HG02981 (cell line): ENCODE measurements at regions not wholly inside any gene's neighbourhood (a gene's known extent, or its start where the extent isn't known, plus 50 kb on each side); places are given as distances from the start of the nearest gene placed in this dataset.
"Not testable (repeated sequence)": the region's sequence is repeated elsewhere in the genome, so short reads cannot be mapped to it uniquely, and the experiment has no call there.

Source experiments
- ATAC-seq: cut with Tn5 transposase; IDR thresholded peaks from one replicate; pipeline ENCODE4 v1.9.1; 2021; ENCODE audit warnings: mild to moderate bottlenecking, moderate library complexity; ENCODE audit not compliant: unreplicated experiment

GRCh38 chr11:67776852-67777520, 102.6 kb upstream of the ALDH3B2 start:
- no peak for ATAC-seq

GRCh38 chr11:67774175-67774574, 99.8 kb upstream of the ALDH3B2 start:
- not testable (repeated sequence) for ATAC-seq

GRCh38 chr11:67768001-67768730, 93.7 kb upstream of the ALDH3B2 start:
- not testable (repeated sequence) for ATAC-seq

- ATAC-seq, result not testable (repeated sequence)
Observed at GRCh38 chr11:67761211-67761610, 86.8 kb upstream of the ALDH3B2 start.

- ATAC-seq, result not testable (repeated sequence)
Observed at GRCh38 chr11:67759321-67759720, 84.9 kb upstream of the ALDH3B2 start.

GRCh38 chr11:67758467-67758866, 84.0 kb upstream of the ALDH3B2 start:
- not testable (repeated sequence) for ATAC-seq

- not testable (repeated sequence) for ATAC-seq
Observed at GRCh38 chr11:67758009-67758408, 83.6 kb upstream of the ALDH3B2 start.

- ATAC-seq, result not testable (repeated sequence)
Observed at GRCh38 chr11:67753820-67754219, 79.4 kb upstream of the ALDH3B2 start.

GRCh38 chr11:67745181-67745726, 70.8 kb upstream of the ALDH3B2 start:
- ATAC-seq, result no peak

- ATAC-seq, result not testable (repeated sequence)
Observed at GRCh38 chr11:67744231-67744630, 69.8 kb upstream of the ALDH3B2 start.

GRCh38 chr11:67738231-67738630, 63.8 kb upstream of the ALDH3B2 start:
- not testable (repeated sequence) for ATAC-seq

GRCh38 chr11:67737562-67738080, 63.2 kb upstream of the ALDH3B2 start:
- ATAC-seq, result not testable (repeated sequence)

GRCh38 chr11:67732045-67732787, 57.8 kb upstream of the ALDH3B2 start:
- ATAC-seq, result no peak

GRCh38 chr11:67731583-67731982, 57.2 kb upstream of the ALDH3B2 start:
- no peak for ATAC-seq

- not testable (repeated sequence) for ATAC-seq
Observed at GRCh38 chr11:67728163-67728571, 53.7 kb upstream of the ALDH3B2 start.

GRCh38 chr11:67727066-67728040, 52.9 kb upstream of the ALDH3B2 start:
- not testable (repeated sequence) for ATAC-seq
